Ovary (tissue), 3 donors: ENCODE measurements at regions not wholly inside any gene's neighbourhood (a gene's known extent, or its start where the extent isn't known, plus 50 kb on each side); places are given as distances from the start of the nearest gene placed in this dataset.

Source experiments
- POLR2A ChIP-seq: fragments of 450-650 bp; IDR thresholded peaks from one replicate; pipeline ENCODE4 v1.6.1; 2017; ENCODE audit warnings: antibody characterized with exemption, mild to moderate bottlenecking, moderate library complexity
- TF ChIP-seq, protein P1 (sequence below), 3 donors: fragments of 450-650 bp in 2 of 3; fragments of 200-600 bp in 1 of 3; IDR thresholded peaks; one replicate each; pipeline versions ENCODE4 v1.5.1 to v1.8.0; 2016 to 2022; ENCODE audit warnings: antibody characterized with exemption in 3 of 3, mild to moderate bottlenecking in 1 of 3
- donor health status: DM: no; HTN: no; CAD: no.

DNA sequence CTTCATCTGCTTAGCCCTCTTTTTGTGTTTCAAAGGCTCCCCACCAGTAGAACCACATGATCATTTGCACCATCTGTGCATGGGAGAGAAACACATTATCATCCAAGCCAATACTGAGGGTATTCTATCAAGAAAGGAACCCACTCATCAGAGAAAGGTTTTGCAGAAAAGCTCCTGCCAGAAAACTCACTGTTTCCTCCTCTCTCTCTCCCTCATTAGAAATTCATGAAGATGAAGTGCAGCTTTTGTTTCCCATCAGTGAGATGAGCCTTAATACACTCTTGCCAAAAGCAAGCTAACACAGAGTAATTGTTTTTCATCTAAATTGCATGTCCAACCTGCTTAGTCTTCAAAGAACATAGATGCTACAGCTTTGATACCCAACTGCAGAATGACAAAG is 142.4 kb upstream of the GRAMD2B start:
- TF ChIP-seq, protein P1, sequence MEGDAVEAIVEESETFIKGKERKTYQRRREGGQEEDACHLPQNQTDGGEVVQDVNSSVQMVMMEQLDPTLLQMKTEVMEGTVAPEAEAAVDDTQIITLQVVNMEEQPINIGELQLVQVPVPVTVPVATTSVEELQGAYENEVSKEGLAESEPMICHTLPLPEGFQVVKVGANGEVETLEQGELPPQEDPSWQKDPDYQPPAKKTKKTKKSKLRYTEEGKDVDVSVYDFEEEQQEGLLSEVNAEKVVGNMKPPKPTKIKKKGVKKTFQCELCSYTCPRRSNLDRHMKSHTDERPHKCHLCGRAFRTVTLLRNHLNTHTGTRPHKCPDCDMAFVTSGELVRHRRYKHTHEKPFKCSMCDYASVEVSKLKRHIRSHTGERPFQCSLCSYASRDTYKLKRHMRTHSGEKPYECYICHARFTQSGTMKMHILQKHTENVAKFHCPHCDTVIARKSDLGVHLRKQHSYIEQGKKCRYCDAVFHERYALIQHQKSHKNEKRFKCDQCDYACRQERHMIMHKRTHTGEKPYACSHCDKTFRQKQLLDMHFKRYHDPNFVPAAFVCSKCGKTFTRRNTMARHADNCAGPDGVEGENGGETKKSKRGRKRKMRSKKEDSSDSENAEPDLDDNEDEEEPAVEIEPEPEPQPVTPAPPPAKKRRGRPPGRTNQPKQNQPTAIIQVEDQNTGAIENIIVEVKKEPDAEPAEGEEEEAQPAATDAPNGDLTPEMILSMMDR (IDR thresholded peaks at IDR 0.05), result no peak
- TF ChIP-seq POLR2A, result no peak
